Epithelial cell of prostate (primary cell): ENCODE measurements at regions not wholly inside any gene's neighbourhood (a gene's known extent, or its start where the extent isn't known, plus 50 kb on each side); places are given as distances from the start of the nearest gene placed in this dataset.
"Not testable (repeated sequence)": the region's sequence is repeated elsewhere in the genome, so short reads cannot be mapped to it uniquely, and the experiment has no call there.

ENCODE experiments used
- DNase-seq: peaks from one replicate; pipeline ENCODE4 v3.0.0-alpha.2; 2011; ENCODE audit warnings: low read depth, low spot score
- H3K27ac ChIP-seq: fragments of 450-650 bp; 2 replicates; pipeline ENCODE4 v1.5.1; 2017; ENCODE audit warnings: mild to moderate bottlenecking

GRCh38 chr1:113291777-113292602 is 98.3 kb upstream of the MAGI3 start:
- no peak overlapping the region for H3K27ac ChIP-seq
- DNase-seq, result no peak

GRCh38 chr1:113292603-113293255 is 97.6 kb upstream of the MAGI3 start:
- no peak overlapping the region for H3K27ac ChIP-seq
- DNase-seq, result no peak

GRCh38 chr1:113293256-113293626 is 97.1 kb upstream of the MAGI3 start:
- no peak for DNase-seq
- H3K27ac ChIP-seq, result no peak overlapping the region

GRCh38 chr1:113297749-113298148 is 92.6 kb upstream of the MAGI3 start:
- DNase-seq, result no peak
- H3K27ac ChIP-seq, result no peak overlapping the region

GRCh38 chr1:113298941-113299340 is 91.4 kb upstream of the MAGI3 start:
- DNase-seq, result no peak

GRCh38 chr1:113302636-113303035 is 87.7 kb upstream of the MAGI3 start:
- H3K27ac ChIP-seq, result no peak overlapping the region
- DNase-seq, result no peak

More at GRCh38 chr1:113298941-113299340, 91.4 kb upstream of the MAGI3 start:
- no peak overlapping the region for H3K27ac ChIP-seq

- H3K27ac ChIP-seq, result no peak overlapping the region
- no peak for DNase-seq
Measured at GRCh38 chr1:113303267-113303666, 87.0 kb upstream of the MAGI3 start.

GRCh38 chr1:113305029-113305428 is 85.3 kb upstream of the MAGI3 start:
- not testable (repeated sequence) for H3K27ac ChIP-seq

GRCh38 chr1:113307771-113308445 is 82.4 kb upstream of the MAGI3 start:
- H3K27ac ChIP-seq, result peak overlapping the region; percentile 83

More at GRCh38 chr1:113305029-113305428, 85.3 kb upstream of the MAGI3 start:
- not testable (repeated sequence) for DNase-seq

GRCh38 chr1:113312651-113313050 is 77.7 kb upstream of the MAGI3 start:
- not testable (repeated sequence) for H3K27ac ChIP-seq, DNase-seq

More at GRCh38 chr1:113307771-113308445, 82.4 kb upstream of the MAGI3 start:
- peak; percentile 45 for DNase-seq

GRCh38 chr1:113314600-113314999 is 75.7 kb upstream of the MAGI3 start:
- DNase-seq, result no peak
- H3K27ac ChIP-seq, result no peak overlapping the region

GRCh38 chr1:113320272-113320671 is 70.0 kb upstream of the MAGI3 start:
- peak overlapping the region; percentile 4 for H3K27ac ChIP-seq
- DNase-seq, result peak; percentile 45

GRCh38 chr1:113320972-113321680 is 69.2 kb upstream of the MAGI3 start:
- DNase-seq, result no peak
- H3K27ac ChIP-seq, result no peak overlapping the region

- DNase-seq, result no peak
- no peak overlapping the region for H3K27ac ChIP-seq
Measured at GRCh38 chr1:113321771-113322387, 68.4 kb upstream of the MAGI3 start.

- no peak overlapping the region for H3K27ac ChIP-seq
- DNase-seq, result no peak
Measured at GRCh38 chr1:113322439-113322838, 67.9 kb upstream of the MAGI3 start.

GRCh38 chr1:113325022-113325421 is 65.3 kb upstream of the MAGI3 start:
- H3K27ac ChIP-seq, result peak overlapping the region; percentile 32
- DNase-seq, result no peak

- peak overlapping the region; percentile 11 for H3K27ac ChIP-seq
- no peak for DNase-seq
Measured at GRCh38 chr1:113326976-113327375, 63.3 kb upstream of the MAGI3 start.

GRCh38 chr1:113333056-113333455 is 57.3 kb upstream of the MAGI3 start:
- no peak for DNase-seq
- H3K27ac ChIP-seq, result no peak overlapping the region

GRCh38 chr1:113340038-113340437 is 50.3 kb upstream of the MAGI3 start:
- no peak overlapping the region for H3K27ac ChIP-seq
- DNase-seq, result no peak
